ENCODE measurements at regions not wholly inside any gene's neighbourhood (a gene's known extent, or its start where the extent isn't known, plus 50 kb on each side); places are given as distances from the start of the nearest gene placed in this dataset.

- TF ChIP-seq, protein P1, sequence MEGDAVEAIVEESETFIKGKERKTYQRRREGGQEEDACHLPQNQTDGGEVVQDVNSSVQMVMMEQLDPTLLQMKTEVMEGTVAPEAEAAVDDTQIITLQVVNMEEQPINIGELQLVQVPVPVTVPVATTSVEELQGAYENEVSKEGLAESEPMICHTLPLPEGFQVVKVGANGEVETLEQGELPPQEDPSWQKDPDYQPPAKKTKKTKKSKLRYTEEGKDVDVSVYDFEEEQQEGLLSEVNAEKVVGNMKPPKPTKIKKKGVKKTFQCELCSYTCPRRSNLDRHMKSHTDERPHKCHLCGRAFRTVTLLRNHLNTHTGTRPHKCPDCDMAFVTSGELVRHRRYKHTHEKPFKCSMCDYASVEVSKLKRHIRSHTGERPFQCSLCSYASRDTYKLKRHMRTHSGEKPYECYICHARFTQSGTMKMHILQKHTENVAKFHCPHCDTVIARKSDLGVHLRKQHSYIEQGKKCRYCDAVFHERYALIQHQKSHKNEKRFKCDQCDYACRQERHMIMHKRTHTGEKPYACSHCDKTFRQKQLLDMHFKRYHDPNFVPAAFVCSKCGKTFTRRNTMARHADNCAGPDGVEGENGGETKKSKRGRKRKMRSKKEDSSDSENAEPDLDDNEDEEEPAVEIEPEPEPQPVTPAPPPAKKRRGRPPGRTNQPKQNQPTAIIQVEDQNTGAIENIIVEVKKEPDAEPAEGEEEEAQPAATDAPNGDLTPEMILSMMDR (IDR thresholded peaks at IDR 0.05; ENCODE audit: extremely low read depth, missing control alignments), result no peak
- DNase-seq (ENCODE audit: low spot score), result no peak
These were observed 319.0 kb upstream of the CXCR4 start for GRCh38 chr2:136436936-136437335.

DNA sequence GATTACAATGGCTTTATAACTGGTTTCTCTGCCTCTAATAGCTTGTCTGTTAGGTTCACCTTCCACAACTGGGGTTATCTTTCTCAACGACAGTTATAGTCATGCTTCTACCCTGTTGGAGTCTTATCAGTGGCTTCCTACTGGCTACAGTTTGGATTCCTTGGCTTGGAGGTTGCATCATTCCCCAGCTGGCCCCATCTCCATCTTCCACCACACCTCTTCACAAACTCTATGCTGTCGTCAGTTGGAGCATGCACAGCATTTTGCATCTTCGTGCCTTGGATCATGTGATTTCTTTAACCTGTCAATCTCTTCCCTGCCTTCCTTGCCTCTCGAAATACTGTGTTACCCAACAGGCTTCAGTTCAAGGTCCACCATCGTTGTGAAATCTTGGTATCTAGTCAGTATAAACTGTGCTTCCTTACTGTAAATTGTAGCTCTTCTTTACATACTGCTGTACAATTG lies 316.3 kb upstream of the CXCR4 start:
- no peak for DNase-seq (ENCODE audit: low spot score)
- TF ChIP-seq, protein P1 (IDR thresholded peaks at IDR 0.05; ENCODE audit: extremely low read depth, missing control alignments), result no peak

DNA sequence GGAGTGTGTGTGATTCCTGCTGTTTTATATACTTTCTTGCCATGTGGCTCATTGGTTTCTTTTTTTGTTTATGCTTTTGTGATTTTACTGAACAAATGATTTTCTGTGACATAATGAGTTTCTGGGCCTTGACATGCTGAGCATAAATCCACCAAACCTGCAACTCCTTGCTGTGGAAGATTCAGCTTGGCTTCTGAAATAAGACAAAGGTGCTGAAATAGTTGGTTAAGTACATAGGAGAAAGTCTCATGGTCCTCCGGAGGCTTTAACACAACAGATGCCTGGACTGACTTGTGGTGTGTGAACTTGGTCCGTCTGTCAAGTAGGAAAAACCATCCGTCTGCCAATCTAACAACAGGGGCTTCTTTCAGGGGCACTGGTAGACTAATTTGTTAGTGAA lies 315.3 kb upstream of the CXCR4 start:
- TF ChIP-seq, protein P1 (IDR thresholded peaks at IDR 0.05; ENCODE audit: extremely low read depth, missing control alignments), result no peak
- DNase-seq (ENCODE audit: low spot score), result no peak

DNA sequence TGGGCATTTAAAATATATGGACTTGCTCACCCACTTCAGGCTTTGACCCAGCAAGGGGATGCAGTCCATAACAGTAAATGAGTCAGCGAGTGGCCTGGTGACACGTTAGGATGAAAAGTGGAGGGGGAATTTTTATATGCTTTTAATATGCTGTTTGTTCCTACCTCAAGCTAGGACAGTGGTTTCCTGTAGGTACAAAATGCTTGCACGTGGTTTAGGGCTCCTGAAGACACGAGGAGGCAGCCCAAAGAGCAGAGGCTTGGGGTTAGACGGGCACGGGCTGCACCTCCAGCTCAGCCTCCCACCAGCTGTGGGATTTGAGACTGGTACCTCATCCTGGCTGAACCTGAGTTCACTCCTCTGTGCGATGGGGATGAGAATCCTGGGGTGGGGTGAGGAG lies 306.2 kb upstream of the CXCR4 start:
- no peak for DNase-seq (ENCODE audit: low spot score)

DNA sequence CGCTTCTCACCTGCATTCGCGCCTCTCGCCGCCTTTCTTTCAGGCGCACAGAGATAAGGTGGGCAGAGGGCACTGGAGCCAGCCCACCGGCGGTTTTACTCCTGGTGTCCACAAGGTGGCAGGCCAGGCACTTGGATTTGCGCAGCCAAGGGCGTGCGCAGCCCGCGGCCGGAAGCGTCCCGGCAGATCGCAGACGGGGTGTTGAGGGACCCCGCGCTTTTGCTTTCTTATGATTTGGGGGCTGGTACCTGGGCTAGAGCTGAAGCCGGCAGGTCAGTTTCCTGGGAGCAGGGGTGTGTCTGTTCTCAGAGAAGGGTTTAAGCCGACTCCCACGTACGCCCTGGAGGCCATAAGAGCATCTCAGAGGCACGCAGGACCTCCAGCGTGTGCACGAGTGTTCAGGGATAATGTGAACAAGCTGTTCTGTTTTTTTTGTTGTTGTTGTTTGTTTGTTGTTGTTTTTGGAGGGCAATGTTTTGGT lies 305.6 kb upstream of the CXCR4 start:
- TF ChIP-seq, protein P1 (IDR thresholded peaks at IDR 0.05; ENCODE audit: extremely low read depth, missing control alignments), result peak; percentile 84
- DNase-seq (ENCODE audit: low spot score), result peak; percentile 78

More for the DNA sequence above, 306.2 kb upstream of the CXCR4 start:
- TF ChIP-seq, protein P1 (IDR thresholded peaks at IDR 0.05; ENCODE audit: extremely low read depth, missing control alignments), result no peak

DNA sequence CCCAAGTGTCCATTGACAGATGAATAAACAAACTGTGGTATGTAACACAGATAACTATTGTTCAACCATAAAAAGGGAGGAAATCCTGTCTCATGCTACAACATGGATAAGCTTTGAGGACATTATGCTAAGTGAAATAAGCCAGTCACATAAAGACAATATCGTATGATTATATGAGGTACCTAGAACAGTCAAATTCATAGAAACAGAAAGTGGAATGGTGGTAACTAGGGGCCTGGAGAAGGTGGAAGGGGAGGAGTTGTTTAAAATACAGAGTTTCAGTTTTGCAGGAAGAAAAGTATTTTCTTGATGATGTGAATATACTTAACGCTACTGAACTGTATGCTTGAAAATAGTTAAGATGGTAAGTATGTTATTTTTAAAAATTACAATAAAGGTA lies 304.6 kb upstream of the CXCR4 start:
- no peak for DNase-seq (ENCODE audit: low spot score)
- TF ChIP-seq, protein P1 (IDR thresholded peaks at IDR 0.05; ENCODE audit: extremely low read depth, missing control alignments), result no peak

DNA sequence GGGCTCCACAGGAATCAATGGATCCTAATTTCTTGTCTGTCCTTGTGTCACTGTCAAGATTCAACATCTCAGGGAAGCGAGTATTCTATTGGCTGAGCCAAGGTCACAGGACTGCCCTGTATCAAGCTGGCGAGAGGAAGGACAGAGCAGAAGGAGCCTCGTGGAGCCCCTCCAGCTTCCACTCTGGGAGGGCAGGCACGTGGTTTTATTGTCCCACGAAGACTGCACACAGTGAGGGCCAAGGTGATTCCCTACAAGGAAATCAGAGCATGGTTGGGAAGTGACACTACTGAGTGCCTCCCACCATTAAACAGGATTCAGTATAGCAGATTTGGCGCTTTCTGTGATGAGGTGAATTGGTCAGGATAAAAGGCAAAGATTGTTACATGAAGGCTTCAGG lies 302.4 kb upstream of the CXCR4 start:
- DNase-seq (ENCODE audit: low spot score), result no peak
- TF ChIP-seq, protein P1 (IDR thresholded peaks at IDR 0.05; ENCODE audit: extremely low read depth, missing control alignments), result no peak

All from GM20000 (cell line).